Eye (tissue), 1 donor: ENCODE measurements at regions not wholly inside any gene's neighbourhood (a gene's known extent, or its start where the extent isn't known, plus 50 kb on each side); places are given as distances from the start of the nearest gene placed in this dataset.
A peak's percentile ranks its signal among the peaks of the same experiment; 100 is the strongest.

Experiments used
- DNase-seq: peaks from one replicate; pipeline ENCODE4 v3.0.0-alpha.2; 2015

GRCh38 chr16:79768276-79768970 lies 167.9 kb upstream of the MAF start:
- no peak for DNase-seq

- DNase-seq = peak; percentile 41
These were observed 167.1 kb upstream of the MAF start for GRCh38 chr16:79767421-79768275.

- DNase-seq = no peak
These were observed 165.4 kb upstream of the MAF start for GRCh38 chr16:79765901-79766394.

- DNase-seq = no peak
These were observed 164.9 kb upstream of the MAF start for GRCh38 chr16:79765431-79765830.

DNA sequence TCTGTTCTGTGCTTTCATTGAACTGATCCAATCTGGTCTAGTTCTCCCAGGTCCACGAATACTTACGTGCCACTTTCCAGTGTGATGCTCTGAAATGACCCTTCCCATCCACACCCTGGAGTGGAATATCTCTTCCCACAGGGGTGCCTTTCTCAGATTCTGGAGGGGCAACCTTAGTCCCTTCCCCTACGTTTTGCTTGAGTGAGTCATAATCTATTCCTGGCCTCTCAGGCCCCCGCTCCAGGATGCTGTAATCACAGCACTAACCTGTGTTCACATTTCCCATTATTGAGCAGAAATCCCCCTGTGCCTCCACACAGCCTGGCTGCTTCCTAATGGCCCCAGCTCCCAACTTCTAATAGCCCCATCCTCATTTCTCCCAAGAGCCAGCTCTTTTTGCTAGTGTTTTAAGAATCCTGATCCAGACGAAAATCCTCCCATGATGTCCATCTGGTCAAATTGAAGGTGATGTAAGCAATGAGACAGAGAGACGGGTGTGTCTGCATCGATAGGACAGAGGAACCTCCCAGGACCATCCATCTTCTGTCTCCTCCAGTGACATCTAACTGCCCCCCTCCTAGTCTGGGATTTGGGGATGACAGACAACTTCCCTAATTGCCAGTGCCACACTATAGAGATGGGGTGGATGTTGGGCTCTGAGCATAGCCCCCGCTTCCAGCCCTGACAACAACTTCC lies 164.0 kb upstream of the MAF start:
- DNase-seq = no peak

- DNase-seq = no peak
These were observed 161.7 kb upstream of the MAF start for GRCh38 chr16:79762217-79762616.

DNA sequence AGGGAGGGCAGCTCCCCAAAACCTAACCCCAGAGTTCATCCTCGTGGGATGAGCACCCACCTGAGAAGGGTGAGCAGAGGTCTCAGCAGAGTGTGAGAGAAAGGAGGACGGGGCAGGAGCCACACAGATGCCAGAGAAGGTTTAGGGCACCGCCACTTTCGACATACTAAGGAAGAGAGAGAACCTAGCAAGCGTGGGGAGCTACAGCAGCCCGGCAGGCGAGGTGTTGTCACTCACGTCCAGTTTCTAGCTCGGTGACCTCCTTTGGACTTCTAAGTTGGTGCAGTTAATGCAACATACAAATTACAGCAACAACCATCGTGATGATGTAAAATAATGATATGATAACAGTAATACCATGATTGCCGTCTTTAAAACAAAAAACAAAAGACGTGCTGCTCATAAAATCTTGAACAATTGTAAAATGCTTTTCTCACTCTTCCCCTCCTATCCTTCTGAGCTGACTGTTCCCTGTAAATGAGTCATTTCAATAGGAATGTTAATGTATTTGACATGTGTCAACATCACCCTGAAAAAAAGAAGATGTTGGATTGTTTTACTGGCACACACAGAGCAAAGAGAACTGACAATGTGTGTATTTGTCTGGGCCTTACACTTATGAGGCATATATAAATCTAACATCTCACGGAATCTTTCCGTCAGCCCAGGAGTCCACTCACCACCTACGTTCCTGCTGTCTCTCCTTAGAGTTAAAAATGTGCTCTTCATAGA lies 158.2 kb upstream of the MAF start:
- DNase-seq = peak; percentile 8

DNA sequence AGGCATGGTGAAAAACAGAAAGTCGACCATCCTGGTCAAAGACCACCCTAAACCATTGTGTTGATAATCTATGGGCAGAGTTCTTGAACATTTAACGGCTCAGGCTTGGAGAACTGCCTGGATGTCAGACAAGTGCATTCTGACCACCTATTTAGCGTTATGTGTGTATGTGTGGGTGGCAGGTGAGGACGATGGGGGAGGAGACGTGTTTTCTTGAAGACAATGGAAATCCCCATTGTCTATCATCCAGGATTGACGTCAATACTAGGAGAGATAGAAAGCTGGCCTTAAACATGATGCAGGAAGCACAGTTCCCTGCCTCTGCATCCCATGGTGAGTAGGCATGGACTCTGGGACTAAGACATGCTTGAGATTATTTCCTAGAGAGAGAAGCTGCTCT lies 157.4 kb upstream of the MAF start:
- DNase-seq = no peak

GRCh38 chr16:79757163-79757562 lies 156.6 kb upstream of the MAF start:
- no peak for DNase-seq

DNA sequence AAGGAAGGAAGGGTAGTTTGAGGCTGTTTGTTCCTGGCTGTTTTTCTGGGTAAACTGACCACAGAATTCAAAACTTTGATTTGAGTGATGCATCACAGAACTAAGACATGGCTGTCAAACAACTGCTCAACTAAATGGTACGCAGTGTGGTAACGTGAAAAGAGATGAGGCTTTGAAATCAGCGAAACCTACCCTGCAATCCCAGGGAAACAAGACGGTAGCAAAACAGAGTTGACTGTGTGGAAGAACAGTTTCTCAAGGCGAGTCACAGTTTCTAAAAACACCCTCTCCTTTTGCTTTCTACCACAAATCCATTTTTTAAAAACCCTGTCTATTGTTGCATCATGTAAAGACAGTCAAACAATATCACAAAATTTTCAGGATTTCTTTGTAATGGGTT lies 156.0 kb upstream of the MAF start:
- no peak for DNase-seq

DNA sequence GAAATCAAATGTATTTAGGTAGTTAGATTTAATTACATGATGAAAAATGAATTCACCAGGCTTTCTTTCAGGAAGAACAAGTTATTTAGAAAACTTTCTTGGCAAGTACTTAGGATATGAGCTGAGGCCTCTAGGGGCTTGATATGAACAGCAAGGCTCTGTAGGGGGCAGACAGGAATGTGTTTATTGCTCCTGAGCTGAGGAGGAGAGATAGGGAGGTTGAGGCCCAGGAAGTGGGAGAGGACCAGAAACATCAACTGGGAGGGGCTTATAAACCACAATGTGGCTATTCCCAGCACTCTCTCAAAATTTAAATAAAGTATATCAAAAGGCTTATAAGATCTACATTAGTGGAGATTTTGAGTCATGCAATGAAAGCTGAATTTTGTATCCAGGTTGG lies 154.0 kb upstream of the MAF start:
- DNase-seq = no peak

- no peak for DNase-seq
These were observed 153.5 kb upstream of the MAF start for GRCh38 chr16:79754081-79754480.

DNA sequence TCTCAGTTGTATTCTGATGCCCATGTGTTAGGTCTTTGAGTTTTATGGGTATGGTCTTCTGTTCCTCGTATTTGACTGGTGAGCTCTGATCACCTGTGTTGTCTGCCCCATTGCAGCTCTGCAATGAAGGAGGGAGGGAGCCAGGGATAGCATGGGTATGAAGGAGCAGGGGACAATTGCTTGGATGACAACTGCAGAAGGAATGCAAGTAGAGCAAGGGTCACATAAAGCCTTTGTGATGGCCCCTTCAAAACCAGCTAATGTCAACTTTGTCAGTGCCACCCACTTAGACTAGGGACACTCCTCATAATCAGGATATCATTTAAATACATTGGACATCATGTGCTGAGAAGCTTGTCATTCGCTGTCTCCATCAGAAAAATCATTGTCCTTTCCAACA lies 152.7 kb upstream of the MAF start:
- DNase-seq = no peak

- no peak for DNase-seq
These were observed 151.9 kb upstream of the MAF start for GRCh38 chr16:79752396-79752795.

- DNase-seq = peak; percentile 40
These were observed 151.1 kb upstream of the MAF start for GRCh38 chr16:79751471-79752184.

DNA sequence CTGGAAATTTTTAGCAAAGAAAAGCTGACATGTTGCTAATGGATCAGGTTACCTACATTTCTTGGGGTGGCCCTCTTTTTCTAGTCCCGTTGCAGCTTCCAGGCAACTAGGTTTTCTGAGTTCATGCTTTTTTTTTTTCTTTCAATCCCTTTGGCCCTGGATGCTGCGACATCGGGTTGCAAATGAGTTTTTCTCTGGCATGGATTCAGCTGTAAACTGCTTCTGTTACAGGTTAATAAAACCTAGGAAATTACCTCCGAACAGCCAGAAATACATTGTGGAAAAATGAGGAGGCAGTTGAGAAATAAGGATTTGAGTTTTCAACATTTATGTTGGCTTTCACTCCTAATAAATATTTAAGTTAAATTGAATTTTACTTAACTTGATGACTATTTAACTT lies 149.8 kb upstream of the MAF start:
- DNase-seq = no peak

- no peak for DNase-seq
These were observed 148.1 kb upstream of the MAF start for GRCh38 chr16:79748629-79749028.

- no peak for DNase-seq
These were observed 147.2 kb upstream of the MAF start for GRCh38 chr16:79747688-79748087.

DNA sequence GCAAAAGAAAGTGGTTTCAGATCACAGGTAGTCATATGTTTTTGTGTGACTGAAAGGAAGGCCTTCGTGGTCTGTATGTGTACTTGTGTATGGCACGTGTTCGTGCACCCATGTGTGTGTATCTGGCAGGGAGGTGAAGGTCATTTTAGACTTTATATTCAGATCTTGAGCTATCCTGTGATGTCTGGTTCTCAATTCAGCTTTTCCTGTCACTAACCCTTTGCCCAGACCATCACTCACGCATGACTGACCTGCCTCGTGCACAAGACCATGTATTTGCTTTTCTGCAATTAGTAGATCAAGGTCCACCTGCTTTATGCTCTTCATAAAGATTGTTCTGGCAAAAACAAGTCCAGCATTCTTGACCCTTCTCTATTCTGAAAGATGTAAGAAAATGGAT lies 139.7 kb upstream of the MAF start:
- DNase-seq = peak; percentile 42

GRCh38 chr16:79735271-79735670 lies 134.7 kb upstream of the MAF start:
- DNase-seq = no peak

- no peak for DNase-seq
These were observed 134.2 kb upstream of the MAF start for GRCh38 chr16:79734721-79735120.

GRCh38 chr16:79728923-79729240 lies 128.3 kb upstream of the MAF start:
- DNase-seq = no peak
